Liver (tissue), 8 donors: ENCODE measurements at regions not wholly inside any gene's neighbourhood (a gene's known extent, or its start where the extent isn't known, plus 50 kb on each side); places are given as distances from the start of the nearest gene placed in this dataset.

Source experiments
- DNase-seq: peaks from one replicate; pipeline ENCODE4 v3.0.0-alpha.2; 2017; ENCODE audit warnings: low spot score
- H3K27ac ChIP-seq, 2 donors: one replicate each; pipeline ENCODE4 v1.7.0; 2013; ENCODE audit warnings: inconsistent platforms in 2 of 2, low read length in 2 of 2, control low read depth in 1 of 2, low read depth in 1 of 2, mild to moderate bottlenecking in 1 of 2
- H3K27me3 ChIP-seq, 4 donors: one replicate each; pipeline versions ENCODE4 v1.6.1 to v1.7.0; 2013; ENCODE audit warnings: low read length in 3 of 4, inconsistent platforms in 1 of 4, mild to moderate bottlenecking in 1 of 4, moderate library complexity in 1 of 4; ENCODE audit not compliant: control insufficient read depth in 4 of 4, insufficient read depth in 4 of 4
- H3K36me3 ChIP-seq, 4 donors: one replicate each; pipeline versions ENCODE4 v1.6.1 to v1.7.0; 2013; ENCODE audit warnings: low read length in 3 of 4, mild to moderate bottlenecking in 3 of 4, low read depth in 1 of 4, moderate library complexity in 1 of 4; ENCODE audit not compliant: control insufficient read depth in 4 of 4, insufficient read depth in 3 of 4
- H3K4me1 ChIP-seq, 4 donors: one replicate each; pipeline versions ENCODE4 v1.6.1 to v1.7.0; 2013; ENCODE audit warnings: low read length in 3 of 4, mild to moderate bottlenecking in 3 of 4, moderate library complexity in 1 of 4; ENCODE audit not compliant: control insufficient read depth in 4 of 4, insufficient read depth in 4 of 4
- H3K4me3 ChIP-seq, 3 donors: one replicate each; pipeline versions ENCODE4 v1.6.1 to v1.7.0; 2013; ENCODE audit warnings: low read length in 3 of 3, control low read depth in 1 of 3, low read depth in 1 of 3, mild to moderate bottlenecking in 1 of 3
- H3K9ac ChIP-seq, 2 donors: one replicate each; pipeline ENCODE4 v1.7.0; 2013; ENCODE audit warnings: low read length in 2 of 2, mild to moderate bottlenecking in 2 of 2, moderate library complexity in 2 of 2, control low read depth in 1 of 2, low read depth in 1 of 2
- H3K9me3 ChIP-seq, 4 donors: one replicate each; pipeline versions ENCODE4 v1.6.1 to v1.7.0; 2013; ENCODE audit warnings: low read length in 3 of 4; ENCODE audit not compliant: control insufficient read depth in 4 of 4
- EGR1 ChIP-seq, 2 donors: IDR thresholded peaks; 2 replicates each; pipeline ENCODE4 v1.6.1; 2016 to 2018; ENCODE audit warnings: antibody characterized with exemption in 2 of 2, low read depth in 2 of 2
- FOXA2 ChIP-seq: IDR thresholded peaks from 2 replicates; pipeline ENCODE4 v1.6.1; 2016; ENCODE audit warnings: antibody characterized with exemption
- GABPA ChIP-seq, 2 donors: IDR thresholded peaks in 1 of 2; conservative IDR thresholded peaks in 1 of 2; 2 replicates each; pipeline ENCODE4 v1.6.1; 2016; ENCODE audit warnings: antibody characterized with exemption in 2 of 2, mild to moderate bottlenecking in 1 of 2, moderate library complexity in 1 of 2
- HNF4G ChIP-seq: IDR thresholded peaks from 2 replicates; pipeline ENCODE4 v1.6.1; 2016; ENCODE audit warnings: antibody characterized with exemption
- JUND ChIP-seq, 2 donors: IDR thresholded peaks; 2 replicates each; pipeline ENCODE4 v1.6.1; 2016; ENCODE audit warnings: antibody characterized with exemption in 2 of 2
- NR2F2 ChIP-seq: IDR thresholded peaks from 2 replicates; pipeline ENCODE4 v1.6.1; 2016; ENCODE audit warnings: antibody characterized with exemption
- RAD21 ChIP-seq, 2 donors: IDR thresholded peaks; 2 replicates each; pipeline ENCODE4 v1.6.1; 2016; ENCODE audit warnings: antibody characterized with exemption in 2 of 2, mild to moderate bottlenecking in 2 of 2
- RXRA ChIP-seq, 2 donors: IDR thresholded peaks; 2 replicates each; pipeline ENCODE4 v1.6.1; 2017 to 2018; ENCODE audit warnings: antibody characterized with exemption in 2 of 2, mild to moderate bottlenecking in 1 of 2
- SP1 ChIP-seq: IDR thresholded peaks from 2 replicates; pipeline ENCODE4 v1.6.1; 2018; ENCODE audit warnings: antibody characterized with exemption, mild to moderate bottlenecking
- TAF1 ChIP-seq: conservative IDR thresholded peaks from 2 replicates; pipeline ENCODE4 v1.6.1; 2016; ENCODE audit warnings: antibody characterized with exemption, mild to moderate bottlenecking
- YY1 ChIP-seq: IDR thresholded peaks from 2 replicates; pipeline ENCODE4 v1.6.1; 2016; ENCODE audit warnings: antibody characterized with exemption, mild to moderate bottlenecking
- WGBS: extraction: QIAGEN DNeasy Blood & Tissue Kit; methylation state at CpG from one replicate; pipeline ENCODE4 v1.1.7; 2013; 5-methylcytosine and 5-hydroxymethylcytosine counted together
- TF ChIP-seq, protein P1 (sequence below): IDR thresholded peaks from 2 replicates; pipeline ENCODE4 v1.6.1; 2016; ENCODE audit warnings: antibody characterized with exemption, mild to moderate bottlenecking
- TF ChIP-seq, protein P2 (sequence below): IDR thresholded peaks from 2 replicates; pipeline ENCODE4 v1.6.1; 2016; ENCODE audit warnings: antibody characterized with exemption
- TF ChIP-seq, protein P3 (sequence below): IDR thresholded peaks from 2 replicates; pipeline ENCODE4 v1.6.1; 2016; ENCODE audit warnings: antibody characterized with exemption
- TF ChIP-seq, protein P4 (sequence below): fragments of 150-350 bp; IDR thresholded peaks from 2 replicates; pipeline ENCODE4 v1.5.1; 2017; ENCODE audit warnings: improper control_type of control experiment, low read depth, low read length; ENCODE audit not compliant: missing input control
- TF ChIP-seq, protein P5 (sequence below): IDR thresholded peaks from 2 replicates; pipeline ENCODE4 v1.6.1; 2016; ENCODE audit warnings: antibody characterized with exemption
- donor health status: healthy.
- donor health status: healthy.
- donor health status: healthy.
- donor health status: healthy.
- donor health status: healthy.

DNA sequence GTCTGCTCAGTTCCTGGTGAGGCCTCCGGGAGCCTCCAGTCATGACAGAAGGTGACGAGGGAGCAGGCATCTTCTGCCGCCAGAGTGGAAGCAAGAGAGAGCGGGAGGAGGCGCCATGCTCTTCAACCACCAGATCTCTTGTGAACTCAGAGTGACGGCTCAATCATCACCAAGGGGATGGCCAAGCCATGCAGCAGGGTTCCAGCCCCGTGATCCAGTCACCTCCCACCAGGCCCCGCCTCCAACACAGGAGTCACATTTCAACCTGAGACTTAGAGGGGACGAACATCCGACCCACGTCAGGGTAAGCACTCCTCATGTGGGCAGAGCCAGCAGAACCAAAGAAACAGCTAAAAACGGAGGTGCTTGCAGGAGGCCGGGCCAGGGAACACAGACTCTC is 1470.5 kb downstream of the BRD1 start:
- no peak for DNase-seq
- Histone ChIP-seq H3K4me3 (no peak overlapping the region), H3K36me3 (no peaks in the 10 kb centered on the region), H3K27me3 (peaks cover 0 to 8% (median 0%) of the 10 kb centered on the region in 4 donors), H3K27ac (no peak overlapping the region), H3K9me3 (no peaks in the 10 kb centered on the region), H3K9ac (no peak overlapping the region), H3K4me1 (no peaks in the 10 kb centered on the region)
- TF ChIP-seq TAF1: no peak
- 43% methylated on average over 13 of the region's 13 CpGs for WGBS

DNA sequence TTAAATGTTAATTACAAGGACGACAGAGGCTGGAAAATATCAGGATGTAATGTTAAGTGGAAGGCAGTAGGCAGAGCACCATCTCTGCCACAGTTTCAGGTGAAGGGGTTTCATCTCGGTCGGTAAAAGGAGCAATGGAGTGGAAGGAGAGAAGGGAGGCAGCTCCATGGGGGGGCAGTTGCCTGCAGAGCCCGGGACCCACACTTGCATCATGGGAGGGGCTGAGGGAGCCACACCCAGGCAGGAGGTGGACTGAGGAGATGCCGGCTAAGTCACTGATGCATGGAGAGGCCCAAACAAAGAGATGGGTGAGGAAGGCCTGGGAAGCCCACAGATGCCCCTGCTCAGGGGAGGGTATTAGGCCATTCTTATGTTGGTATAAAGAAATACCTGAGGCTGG is 1470.9 kb downstream of the BRD1 start:
- Histone ChIP-seq H3K4me1 (no peaks in the 10 kb centered on the region), H3K4me3 (no peak overlapping the region), H3K9ac (no peak overlapping the region), H3K9me3 (no peaks in the 10 kb centered on the region), H3K27me3 (peaks cover 0 to 8% (median 0%) of the 10 kb centered on the region in 4 donors), H3K27ac (no peak overlapping the region), H3K36me3 (no peaks in the 10 kb centered on the region)
- DNase-seq: no peak
- TF ChIP-seq, protein P1, sequence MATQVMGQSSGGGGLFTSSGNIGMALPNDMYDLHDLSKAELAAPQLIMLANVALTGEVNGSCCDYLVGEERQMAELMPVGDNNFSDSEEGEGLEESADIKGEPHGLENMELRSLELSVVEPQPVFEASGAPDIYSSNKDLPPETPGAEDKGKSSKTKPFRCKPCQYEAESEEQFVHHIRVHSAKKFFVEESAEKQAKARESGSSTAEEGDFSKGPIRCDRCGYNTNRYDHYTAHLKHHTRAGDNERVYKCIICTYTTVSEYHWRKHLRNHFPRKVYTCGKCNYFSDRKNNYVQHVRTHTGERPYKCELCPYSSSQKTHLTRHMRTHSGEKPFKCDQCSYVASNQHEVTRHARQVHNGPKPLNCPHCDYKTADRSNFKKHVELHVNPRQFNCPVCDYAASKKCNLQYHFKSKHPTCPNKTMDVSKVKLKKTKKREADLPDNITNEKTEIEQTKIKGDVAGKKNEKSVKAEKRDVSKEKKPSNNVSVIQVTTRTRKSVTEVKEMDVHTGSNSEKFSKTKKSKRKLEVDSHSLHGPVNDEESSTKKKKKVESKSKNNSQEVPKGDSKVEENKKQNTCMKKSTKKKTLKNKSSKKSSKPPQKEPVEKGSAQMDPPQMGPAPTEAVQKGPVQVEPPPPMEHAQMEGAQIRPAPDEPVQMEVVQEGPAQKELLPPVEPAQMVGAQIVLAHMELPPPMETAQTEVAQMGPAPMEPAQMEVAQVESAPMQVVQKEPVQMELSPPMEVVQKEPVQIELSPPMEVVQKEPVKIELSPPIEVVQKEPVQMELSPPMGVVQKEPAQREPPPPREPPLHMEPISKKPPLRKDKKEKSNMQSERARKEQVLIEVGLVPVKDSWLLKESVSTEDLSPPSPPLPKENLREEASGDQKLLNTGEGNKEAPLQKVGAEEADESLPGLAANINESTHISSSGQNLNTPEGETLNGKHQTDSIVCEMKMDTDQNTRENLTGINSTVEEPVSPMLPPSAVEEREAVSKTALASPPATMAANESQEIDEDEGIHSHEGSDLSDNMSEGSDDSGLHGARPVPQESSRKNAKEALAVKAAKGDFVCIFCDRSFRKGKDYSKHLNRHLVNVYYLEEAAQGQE: no peak
- WGBS: 84% methylated on average over 5 of the region's 5 CpGs

DNA sequence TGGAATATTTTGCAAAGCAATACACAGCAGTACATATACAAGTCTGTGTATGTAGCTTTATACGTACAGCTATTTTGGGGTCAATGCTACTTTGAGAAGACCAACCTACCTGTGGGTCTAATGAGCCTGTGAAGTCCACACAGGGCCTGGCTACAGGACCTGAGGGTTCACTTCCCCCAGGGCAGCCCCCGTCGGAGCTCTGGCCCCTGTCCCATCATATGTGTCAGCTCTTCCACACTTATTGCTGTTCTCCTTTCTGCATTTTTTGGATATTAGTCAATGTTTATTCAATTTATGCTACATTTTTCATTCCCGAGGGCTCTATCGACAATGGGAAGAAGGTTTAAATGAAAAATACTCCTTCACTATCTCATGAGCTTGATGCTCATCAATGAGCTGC is 1473.6 kb downstream of the BRD1 start:
- Histone ChIP-seq H3K36me3 (no peaks in the 10 kb centered on the region), H3K27me3 (peaks cover 0 to 8% (median 0%) of the 10 kb centered on the region in 4 donors), H3K4me3 (no peak overlapping the region), H3K9me3 (no peaks in the 10 kb centered on the region), H3K9ac (no peak overlapping the region), H3K27ac (no peak overlapping the region), H3K4me1 (no peaks in the 10 kb centered on the region)
- DNase-seq: no peak
- no peak for TF ChIP-seq GABPA (IDR thresholded peaks at IDR 0.05 in 1 of 2, conservative IDR thresholded peaks at IDR 0.05 in 1 of 2)
- no peak for TF ChIP-seq RAD21 (IDR thresholded peaks at IDR 0.05)
- no peak for TF ChIP-seq SP1
- TF ChIP-seq EGR1 (IDR thresholded peaks at IDR 0.05; ENCODE audit: low read depth in 2 of 2): no peak
- TF ChIP-seq TAF1: no peak
- no peak for TF ChIP-seq JUND (IDR thresholded peaks at IDR 0.05)
- no peak for TF ChIP-seq RXRA (IDR thresholded peaks at IDR 0.05)
- no peak for TF ChIP-seq YY1
- TF ChIP-seq, protein P2, sequence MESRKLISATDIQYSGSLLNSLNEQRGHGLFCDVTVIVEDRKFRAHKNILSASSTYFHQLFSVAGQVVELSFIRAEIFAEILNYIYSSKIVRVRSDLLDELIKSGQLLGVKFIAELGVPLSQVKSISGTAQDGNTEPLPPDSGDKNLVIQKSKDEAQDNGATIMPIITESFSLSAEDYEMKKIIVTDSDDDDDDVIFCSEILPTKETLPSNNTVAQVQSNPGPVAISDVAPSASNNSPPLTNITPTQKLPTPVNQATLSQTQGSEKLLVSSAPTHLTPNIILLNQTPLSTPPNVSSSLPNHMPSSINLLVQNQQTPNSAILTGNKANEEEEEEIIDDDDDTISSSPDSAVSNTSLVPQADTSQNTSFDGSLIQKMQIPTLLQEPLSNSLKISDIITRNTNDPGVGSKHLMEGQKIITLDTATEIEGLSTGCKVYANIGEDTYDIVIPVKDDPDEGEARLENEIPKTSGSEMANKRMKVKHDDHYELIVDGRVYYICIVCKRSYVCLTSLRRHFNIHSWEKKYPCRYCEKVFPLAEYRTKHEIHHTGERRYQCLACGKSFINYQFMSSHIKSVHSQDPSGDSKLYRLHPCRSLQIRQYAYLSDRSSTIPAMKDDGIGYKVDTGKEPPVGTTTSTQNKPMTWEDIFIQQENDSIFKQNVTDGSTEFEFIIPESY: no peak
- no peak for TF ChIP-seq FOXA2
- no peak for TF ChIP-seq NR2F2
- TF ChIP-seq HNF4G: no peak
- TF ChIP-seq, protein P3, sequence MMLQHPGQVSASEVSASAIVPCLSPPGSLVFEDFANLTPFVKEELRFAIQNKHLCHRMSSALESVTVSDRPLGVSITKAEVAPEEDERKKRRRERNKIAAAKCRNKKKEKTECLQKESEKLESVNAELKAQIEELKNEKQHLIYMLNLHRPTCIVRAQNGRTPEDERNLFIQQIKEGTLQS: no peak
- TF ChIP-seq, protein P4, sequence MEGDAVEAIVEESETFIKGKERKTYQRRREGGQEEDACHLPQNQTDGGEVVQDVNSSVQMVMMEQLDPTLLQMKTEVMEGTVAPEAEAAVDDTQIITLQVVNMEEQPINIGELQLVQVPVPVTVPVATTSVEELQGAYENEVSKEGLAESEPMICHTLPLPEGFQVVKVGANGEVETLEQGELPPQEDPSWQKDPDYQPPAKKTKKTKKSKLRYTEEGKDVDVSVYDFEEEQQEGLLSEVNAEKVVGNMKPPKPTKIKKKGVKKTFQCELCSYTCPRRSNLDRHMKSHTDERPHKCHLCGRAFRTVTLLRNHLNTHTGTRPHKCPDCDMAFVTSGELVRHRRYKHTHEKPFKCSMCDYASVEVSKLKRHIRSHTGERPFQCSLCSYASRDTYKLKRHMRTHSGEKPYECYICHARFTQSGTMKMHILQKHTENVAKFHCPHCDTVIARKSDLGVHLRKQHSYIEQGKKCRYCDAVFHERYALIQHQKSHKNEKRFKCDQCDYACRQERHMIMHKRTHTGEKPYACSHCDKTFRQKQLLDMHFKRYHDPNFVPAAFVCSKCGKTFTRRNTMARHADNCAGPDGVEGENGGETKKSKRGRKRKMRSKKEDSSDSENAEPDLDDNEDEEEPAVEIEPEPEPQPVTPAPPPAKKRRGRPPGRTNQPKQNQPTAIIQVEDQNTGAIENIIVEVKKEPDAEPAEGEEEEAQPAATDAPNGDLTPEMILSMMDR: no peak
- TF ChIP-seq, protein P5, sequence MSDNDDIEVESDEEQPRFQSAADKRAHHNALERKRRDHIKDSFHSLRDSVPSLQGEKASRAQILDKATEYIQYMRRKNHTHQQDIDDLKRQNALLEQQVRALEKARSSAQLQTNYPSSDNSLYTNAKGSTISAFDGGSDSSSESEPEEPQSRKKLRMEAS: no peak
- TF ChIP-seq, protein P1: no peak
- 75% methylated on average over 5 of the region's 5 CpGs for WGBS
